Rectal smooth muscle tissue (tissue), 1 donor: ENCODE measurements at regions not wholly inside any gene's neighbourhood (a gene's known extent, or its start where the extent isn't known, plus 50 kb on each side); places are given as distances from the start of the nearest gene placed in this dataset.
"Not testable (repeated sequence)": the region's sequence is repeated elsewhere in the genome, so short reads cannot be mapped to it uniquely, and the experiment has no call there.

Source experiments
- H3K27ac ChIP-seq: one replicate; pipeline ENCODE4 v1.7.0; 2013; ENCODE audit warnings: low read depth, low read length, inconsistent platforms
- H3K27me3 ChIP-seq: one replicate; pipeline ENCODE4 v1.7.0; 2013; ENCODE audit warnings: low read length; ENCODE audit not compliant: control insufficient read depth, insufficient read depth
- H3K36me3 ChIP-seq: one replicate; pipeline ENCODE4 v1.7.0; 2013; ENCODE audit warnings: low read length; ENCODE audit not compliant: control insufficient read depth, insufficient read depth
- H3K4me1 ChIP-seq: one replicate; pipeline ENCODE4 v1.7.0; 2013; ENCODE audit warnings: low read length; ENCODE audit not compliant: control insufficient read depth, insufficient read depth
- H3K4me3 ChIP-seq: one replicate; pipeline ENCODE4 v1.7.0; 2013; ENCODE audit warnings: low read length
- H3K9ac ChIP-seq: one replicate; pipeline ENCODE4 v1.7.0; 2013; ENCODE audit warnings: low read length

DNA sequence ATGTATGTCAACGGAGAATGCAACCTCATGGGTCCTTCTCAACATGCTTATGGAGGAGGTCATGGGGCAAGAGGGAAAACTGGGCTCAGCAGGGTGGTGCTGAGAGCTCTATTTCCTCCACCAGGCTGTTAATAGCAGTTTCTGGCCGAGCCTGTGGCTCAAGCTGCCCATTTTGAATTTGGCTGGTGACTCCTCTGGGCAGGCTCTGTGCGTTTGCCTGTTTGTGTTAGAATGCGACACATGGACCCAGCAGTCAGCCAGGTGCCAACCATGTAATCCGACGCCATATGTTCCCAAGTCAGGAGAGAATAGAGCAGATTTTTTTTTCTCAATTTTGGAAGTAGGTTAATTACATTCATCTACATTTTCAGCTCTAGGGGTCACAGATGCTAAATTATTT is 387.7 kb upstream of the CLINT1 start:
- H3K9ac ChIP-seq, result no peak overlapping the region
- no peaks in the 10 kb centered on the region for H3K27me3 ChIP-seq

DNA sequence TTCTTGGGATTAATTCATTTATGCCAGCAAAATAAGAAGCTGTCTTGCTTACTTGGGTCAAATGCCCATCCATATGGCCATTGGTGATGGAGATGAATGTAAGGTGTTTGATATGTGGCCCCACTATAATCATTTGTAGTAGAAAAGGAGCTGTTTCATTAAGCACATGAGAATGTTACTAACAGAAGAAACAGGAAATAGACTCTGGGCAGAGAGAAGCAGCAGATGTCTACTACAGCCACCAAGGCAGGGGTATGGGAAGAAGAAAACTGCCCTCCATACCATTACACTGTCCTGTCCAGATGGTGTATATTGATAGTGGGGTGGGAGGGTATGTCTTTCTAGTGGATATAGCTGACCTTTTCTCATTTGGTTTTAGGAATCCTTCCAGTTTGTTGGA is 386.6 kb upstream of the CLINT1 start:
- Histone ChIP-seq H3K9ac (no peak overlapping the region), H3K36me3 (no peaks in the 10 kb centered on the region), H3K27me3 (no peaks in the 10 kb centered on the region), H3K4me3 (no peak overlapping the region), H3K27ac (no peak overlapping the region), H3K4me1 (no peaks in the 10 kb centered on the region)

More for the DNA sequence above, 387.7 kb upstream of the CLINT1 start:
- Histone ChIP-seq H3K27ac (no peak overlapping the region), H3K36me3 (no peaks in the 10 kb centered on the region), H3K4me3 (no peak overlapping the region), H3K4me1 (no peaks in the 10 kb centered on the region)

DNA sequence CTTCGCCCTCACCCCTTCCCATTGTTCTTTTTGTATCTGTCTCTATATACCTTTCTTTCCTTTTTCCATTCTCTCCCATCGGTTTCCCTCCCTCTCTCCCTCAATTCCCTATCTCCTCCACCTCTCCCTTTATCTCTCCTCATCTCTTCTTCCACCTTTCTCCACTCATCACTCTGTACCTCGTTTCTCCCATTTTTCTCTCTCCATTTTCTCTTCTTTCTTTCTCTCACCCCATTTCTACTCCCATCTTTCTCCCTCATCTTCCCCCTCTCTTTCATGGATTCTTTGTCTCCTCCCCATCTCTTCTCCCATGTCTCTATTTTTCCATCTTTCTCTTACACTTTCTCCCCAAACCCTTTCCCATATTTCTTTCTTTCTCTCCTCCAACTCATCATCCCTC is 385.9 kb upstream of the CLINT1 start:
- no peak overlapping the region for H3K27ac ChIP-seq
- H3K27me3 ChIP-seq, result no peaks in the 10 kb centered on the region
- no peaks in the 10 kb centered on the region for H3K4me1 ChIP-seq
- H3K9ac ChIP-seq, result no peak overlapping the region
- H3K4me3 ChIP-seq, result no peak overlapping the region
- H3K36me3 ChIP-seq, result no peaks in the 10 kb centered on the region

DNA sequence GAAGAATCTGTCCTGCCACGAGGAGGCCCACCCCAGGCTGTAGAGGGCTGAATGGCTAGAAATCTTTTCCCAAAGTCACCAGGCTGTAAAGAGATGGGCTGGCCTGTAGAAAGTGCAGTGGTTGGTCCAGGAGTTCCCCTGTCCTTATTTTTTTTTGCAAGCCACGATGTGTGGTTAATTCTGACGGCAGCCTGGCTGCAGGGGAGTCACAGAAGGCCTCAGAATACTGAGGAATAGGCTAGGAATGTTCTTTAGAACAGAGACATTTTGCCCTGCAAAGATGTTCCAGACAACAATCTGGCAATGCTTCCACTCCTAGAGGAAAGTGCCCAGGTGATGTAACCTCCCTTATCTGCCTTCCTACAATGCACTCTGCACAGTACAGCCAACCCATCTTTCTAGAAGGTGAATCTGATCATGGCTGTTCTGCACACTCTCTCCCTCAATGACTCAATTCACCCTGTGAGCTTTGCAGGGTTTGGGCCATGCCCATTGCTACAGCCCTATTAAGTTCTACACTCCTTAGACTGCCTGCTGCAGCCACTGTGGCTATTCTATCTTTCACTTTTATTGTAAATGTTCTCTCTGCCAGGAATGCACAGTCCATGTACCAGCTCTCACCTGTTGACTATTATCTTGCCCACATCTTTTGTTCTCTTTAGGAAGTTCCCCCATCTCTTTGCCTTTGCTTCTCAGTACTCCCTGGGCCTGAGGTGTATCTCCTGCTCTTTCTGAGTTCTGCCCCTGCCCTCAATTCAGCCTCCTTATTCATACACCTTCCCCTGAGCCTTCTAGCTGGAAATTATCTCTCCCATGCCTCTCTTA is 377.8 kb upstream of the CLINT1 start:
- Histone ChIP-seq H3K27ac (no peak overlapping the region), H3K4me3 (no peak overlapping the region), H3K4me1 (no peaks in the 10 kb centered on the region), H3K36me3 (no peaks in the 10 kb centered on the region), H3K9ac (no peak overlapping the region), H3K27me3 (no peaks in the 10 kb centered on the region)

DNA sequence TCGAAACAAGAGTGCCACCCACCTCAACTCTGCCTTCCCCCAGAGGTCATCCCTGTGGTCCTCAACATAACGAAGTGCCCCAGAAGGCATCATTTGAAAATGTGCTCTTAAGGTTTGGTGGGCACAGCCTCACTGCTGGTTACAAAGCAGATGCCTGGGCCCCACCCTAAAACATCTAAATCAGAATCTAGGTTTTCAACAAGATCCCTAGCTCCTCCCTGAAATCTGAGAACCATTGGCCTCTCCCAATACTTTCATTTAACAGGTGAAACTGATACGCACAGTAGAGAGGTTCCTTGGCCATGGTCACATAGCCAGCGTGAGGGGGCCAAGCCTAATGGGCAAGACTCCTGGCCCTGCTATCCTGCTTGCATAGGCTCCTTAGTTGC is 376.2 kb upstream of the CLINT1 start:
- no peaks in the 10 kb centered on the region for H3K36me3 ChIP-seq
- no peak overlapping the region for H3K9ac ChIP-seq
- no peak overlapping the region for H3K4me3 ChIP-seq
- H3K4me1 ChIP-seq, result no peaks in the 10 kb centered on the region
- no peaks in the 10 kb centered on the region for H3K27me3 ChIP-seq
- H3K27ac ChIP-seq, result no peak overlapping the region

DNA sequence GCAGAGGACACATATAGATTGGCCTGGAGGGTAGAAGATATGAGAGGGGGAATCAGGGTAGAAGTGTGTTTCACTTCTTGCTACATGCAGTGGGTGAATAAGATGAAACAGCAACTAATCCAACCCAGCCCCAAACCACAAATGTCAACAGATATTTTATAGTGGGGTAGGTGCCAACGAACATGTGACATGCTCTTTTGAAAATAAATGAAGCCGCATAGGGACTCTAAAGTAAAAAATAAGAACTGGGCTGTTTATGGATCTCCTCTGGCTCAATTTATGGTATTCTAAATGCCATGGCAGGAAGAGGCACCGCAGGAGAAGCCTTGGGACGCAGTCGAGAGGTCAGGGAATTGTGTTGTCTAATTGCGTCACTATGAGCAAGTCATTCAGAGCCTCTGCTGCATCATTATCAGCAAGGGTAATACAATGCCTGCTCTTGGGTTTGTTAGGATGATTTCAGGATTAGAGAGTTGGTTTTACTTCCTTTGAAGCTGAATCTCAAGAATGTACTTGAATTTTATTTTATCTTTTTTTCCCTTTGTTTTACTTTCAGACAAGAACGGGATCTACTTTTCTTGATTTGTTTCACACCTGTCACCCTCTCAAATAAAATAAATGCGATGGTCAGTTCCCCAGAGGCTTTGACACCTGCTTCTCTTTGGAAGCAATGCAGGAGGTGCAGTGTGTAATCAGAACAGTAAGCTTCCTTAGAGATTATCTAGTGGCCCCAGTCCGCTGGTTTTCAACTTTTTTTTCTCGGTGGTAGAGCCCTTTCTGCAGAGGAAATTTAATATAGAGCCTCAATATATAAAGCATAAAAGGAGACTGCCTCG is 375.6 kb upstream of the CLINT1 start:
- Histone ChIP-seq H3K36me3 (no peaks in the 10 kb centered on the region), H3K27ac (no peak overlapping the region), H3K27me3 (no peaks in the 10 kb centered on the region), H3K4me3 (no peak overlapping the region), H3K4me1 (no peaks in the 10 kb centered on the region), H3K9ac (no peak overlapping the region)

DNA sequence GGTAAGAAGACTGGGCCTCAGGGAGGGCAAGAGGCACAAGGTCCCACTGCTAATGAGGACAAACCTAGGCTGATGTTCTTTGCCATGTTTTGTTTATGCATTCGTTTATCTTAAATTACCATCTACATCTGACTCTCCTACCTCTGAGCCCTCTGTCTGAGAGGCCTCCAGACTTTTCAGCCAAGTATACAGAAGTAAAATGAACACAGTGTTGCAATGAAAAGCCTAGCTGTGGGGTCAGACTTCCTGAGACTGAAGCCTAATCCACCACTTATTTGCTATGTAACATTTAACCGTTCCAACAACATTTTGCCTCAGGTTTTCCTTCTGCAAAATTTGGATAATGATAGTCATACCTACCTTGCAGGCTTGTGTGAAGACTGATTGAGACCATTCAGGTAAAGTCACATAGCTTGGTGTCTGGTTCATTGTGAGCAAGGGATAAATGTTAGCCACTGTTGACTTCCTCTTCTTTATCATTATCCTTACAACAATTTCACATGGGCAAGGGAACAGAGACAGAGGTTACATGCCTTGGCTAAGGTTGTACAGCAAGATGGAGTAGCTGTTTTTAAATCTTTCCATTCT is 374.9 kb upstream of the CLINT1 start:
- Histone ChIP-seq H3K36me3 (no peaks in the 10 kb centered on the region), H3K27me3 (no peaks in the 10 kb centered on the region), H3K9ac (no peak overlapping the region), H3K4me1 (no peaks in the 10 kb centered on the region), H3K4me3 (no peak overlapping the region), H3K27ac (no peak overlapping the region)

DNA sequence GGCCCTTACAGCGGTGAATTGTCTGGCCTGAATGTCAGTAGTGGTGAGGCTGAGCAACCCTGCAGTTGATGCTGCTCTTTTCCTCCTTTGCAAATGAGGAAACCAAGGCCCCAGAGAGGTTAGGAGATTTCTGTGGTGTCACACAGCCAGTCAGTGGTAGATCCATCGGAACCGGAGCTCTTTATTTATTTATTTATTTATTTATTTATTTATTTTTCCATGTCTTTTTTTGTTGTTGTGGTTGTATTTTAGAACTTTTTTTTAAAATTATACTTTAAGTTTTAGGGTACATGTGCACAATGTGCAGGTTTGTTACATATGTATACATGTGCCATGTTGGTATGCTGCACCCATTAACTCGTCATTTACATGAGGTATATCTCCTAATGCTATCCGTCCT is 368.4 kb upstream of the CLINT1 start:
- not testable (repeated sequence) for H3K4me3 ChIP-seq, H3K27me3 ChIP-seq, H3K36me3 ChIP-seq, H3K27ac ChIP-seq, H3K4me1 ChIP-seq, H3K9ac ChIP-seq

DNA sequence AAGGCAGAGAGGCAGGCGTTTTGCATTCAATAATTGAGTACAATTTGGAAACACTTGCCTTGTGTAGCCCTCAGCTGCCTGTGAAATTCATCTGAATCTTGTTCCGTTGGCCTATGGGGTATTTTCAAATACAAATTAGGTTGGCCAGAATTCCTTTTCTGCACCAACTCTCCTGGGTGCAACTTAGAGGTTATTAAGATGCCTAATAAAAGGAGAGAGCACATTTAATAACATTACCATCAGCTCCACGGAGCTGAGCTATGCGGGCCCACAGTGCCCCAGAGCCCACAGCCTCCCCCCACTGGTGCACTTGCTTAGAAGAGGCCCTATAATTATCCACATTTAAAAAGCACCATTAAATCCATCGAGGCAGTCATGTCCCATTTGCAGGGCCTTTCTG is 367.6 kb upstream of the CLINT1 start:
- no peak overlapping the region for H3K9ac ChIP-seq
- no peaks in the 10 kb centered on the region for H3K27me3 ChIP-seq
- no peaks in the 10 kb centered on the region for H3K36me3 ChIP-seq
- no peak overlapping the region for H3K4me3 ChIP-seq
- no peaks in the 10 kb centered on the region for H3K4me1 ChIP-seq
- no peak overlapping the region for H3K27ac ChIP-seq

DNA sequence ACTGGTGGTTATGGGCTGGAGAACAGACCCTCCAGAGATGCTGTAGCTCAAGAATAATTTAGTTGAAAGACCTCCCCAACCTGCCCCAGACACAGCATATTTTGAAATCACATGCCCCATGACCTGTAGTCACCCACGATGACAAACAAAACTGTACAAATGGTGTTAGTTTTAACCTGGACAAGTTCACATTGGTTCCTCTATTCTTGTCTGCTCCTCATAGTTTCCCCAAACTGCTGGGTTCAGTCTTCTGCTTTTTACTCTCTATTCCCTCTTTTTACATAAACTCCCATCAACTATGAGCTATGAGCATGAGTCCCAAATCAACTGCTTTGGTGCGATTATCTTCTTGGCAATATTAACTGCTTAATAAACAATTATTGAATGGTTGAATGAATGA is 365.3 kb upstream of the CLINT1 start:
- Histone ChIP-seq H3K27me3 (no peaks in the 10 kb centered on the region), H3K4me1 (no peaks in the 10 kb centered on the region), H3K9ac (no peak overlapping the region), H3K36me3 (no peaks in the 10 kb centered on the region), H3K4me3 (no peak overlapping the region), H3K27ac (no peak overlapping the region)

DNA sequence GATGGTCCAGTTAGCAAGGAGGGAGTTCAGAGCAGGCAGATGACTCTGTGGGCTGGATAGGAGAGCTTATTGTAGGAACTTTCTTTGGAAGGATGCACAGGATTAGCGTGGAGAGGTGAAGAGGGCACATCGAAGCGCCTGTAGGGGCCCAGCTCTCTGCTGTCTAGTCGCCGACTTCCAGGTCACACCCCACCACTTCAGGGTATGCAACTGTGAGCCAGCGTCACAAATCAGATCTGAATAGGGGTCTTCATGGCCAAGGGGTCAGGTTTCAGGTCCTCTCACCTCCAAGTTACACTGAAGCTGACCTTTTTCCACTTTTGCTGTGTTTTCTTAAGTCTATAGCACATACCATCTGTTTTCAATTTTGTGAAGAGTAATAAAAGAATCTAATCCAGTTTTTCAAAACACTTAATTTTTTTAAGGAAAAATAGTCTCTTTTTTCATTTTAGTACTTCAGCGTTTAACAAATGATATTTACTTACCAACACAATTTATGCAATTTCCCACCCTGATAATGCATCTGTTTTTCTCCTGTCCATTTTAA is 364.2 kb upstream of the CLINT1 start:
- H3K27me3 ChIP-seq, result no peaks in the 10 kb centered on the region
- no peak overlapping the region for H3K27ac ChIP-seq
- H3K4me3 ChIP-seq, result no peak overlapping the region
- H3K36me3 ChIP-seq, result no peaks in the 10 kb centered on the region
- no peak overlapping the region for H3K9ac ChIP-seq
- no peaks in the 10 kb centered on the region for H3K4me1 ChIP-seq

DNA sequence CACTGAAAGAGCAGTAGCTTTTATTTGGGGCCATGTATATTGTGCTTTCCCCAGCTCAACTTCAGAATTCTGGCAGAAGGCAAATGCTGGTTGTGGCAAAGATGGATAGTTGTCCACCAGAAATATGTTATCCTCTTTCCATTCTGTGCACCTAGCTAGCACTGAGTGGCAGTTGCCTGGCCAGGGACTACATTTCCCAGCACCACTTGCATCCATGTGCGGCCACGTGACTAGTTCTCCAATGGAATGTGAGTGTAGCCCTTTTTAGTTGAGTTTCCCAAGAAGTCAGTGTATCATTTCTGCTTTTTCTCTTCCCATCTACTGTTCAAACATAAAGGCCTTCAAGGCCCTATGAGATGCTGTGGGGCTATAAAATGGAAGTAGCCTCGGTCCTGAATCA is 354.0 kb upstream of the CLINT1 start:
- no peaks in the 10 kb centered on the region for H3K36me3 ChIP-seq
- no peak overlapping the region for H3K4me3 ChIP-seq
- H3K9ac ChIP-seq, result no peak overlapping the region
- no peaks in the 10 kb centered on the region for H3K4me1 ChIP-seq
- no peak overlapping the region for H3K27ac ChIP-seq
- no peaks in the 10 kb centered on the region for H3K27me3 ChIP-seq
